NB4 (cell line): ENCODE measurements at regions not wholly inside any gene's neighbourhood (a gene's known extent, or its start where the extent isn't known, plus 50 kb on each side); places are given as distances from the start of the nearest gene placed in this dataset.

Experiments used
- CTCF ChIP-seq: IDR thresholded peaks from one replicate; pipeline ENCODE4 v1.5.1; 2012; ENCODE audit warnings: low read depth, low read length
- MYC ChIP-seq: IDR thresholded peaks from 2 replicates; pipeline ENCODE4 v1.6.1; 2011; ENCODE audit warnings: low read depth, low read length
- POLR2A ChIP-seq: IDR thresholded peaks from 2 replicates; pipeline ENCODE4 v1.6.1; 2011; ENCODE audit warnings: mild to moderate bottlenecking; ENCODE audit not compliant: insufficient read length; ENCODE audit errors: extremely low read depth

GRCh38 chr5:18240971-18241370 lies 606.7 kb downstream of the TAF11L14 start:
- TF ChIP-seq CTCF (no peak), POLR2A (no peak), MYC (no peak)
